HCT116 (cell line): ENCODE measurements at regions not wholly inside any gene's neighbourhood (a gene's known extent, or its start where the extent isn't known, plus 50 kb on each side); places are given as distances from the start of the nearest gene placed in this dataset.

Experiments
- EZH2 ChIP-seq: fragments of 200-600 bp; sonication (generic); IDR thresholded peaks from 2 replicates; pipeline ENCODE4 v1.6.1; 2017; ENCODE audit warnings: antibody characterized with exemption, mixed run types
- FOSL1 ChIP-seq: IDR thresholded peaks from 2 replicates; pipeline ENCODE4 v1.6.1; 2012; ENCODE audit warnings: low read depth
- JUND ChIP-seq: IDR thresholded peaks from 2 replicates; pipeline ENCODE4 v1.6.1; 2012
- POLR2A ChIP-seq: IDR thresholded peaks from 2 replicates; pipeline ENCODE4 v1.7.0; 2011; ENCODE audit warnings: borderline replicate concordance; ENCODE audit not compliant: insufficient read depth, insufficient read length; ENCODE audit errors: extremely low read depth
- SRF ChIP-seq: IDR thresholded peaks from 2 replicates; pipeline ENCODE4 v1.6.1; 2012; ENCODE audit warnings: low read depth
- TF ChIP-seq, protein P1 (sequence below), 3 experiments: fragments of 200-600 bp in 1 of 3; sonication (generic) in 1 of 3; IDR thresholded peaks in 2 of 3; conservative IDR thresholded peaks in 1 of 3; 2 replicates each; pipeline ENCODE4 v1.5.1; 2012 to 2017; ENCODE audit warnings: low read depth in 2 of 3, low read length in 2 of 3, antibody characterized with exemption in 1 of 3, borderline replicate concordance in 1 of 3, control low read depth in 1 of 3, mild to moderate bottlenecking in 1 of 3, mixed read lengths in 1 of 3, mixed run types in 1 of 3, moderate library complexity in 1 of 3; ENCODE audit not compliant: insufficient read depth in 1 of 3
- TF ChIP-seq, protein P2 (sequence below): IDR thresholded peaks from 2 replicates; pipeline ENCODE4 v1.6.1; 2012

DNA sequence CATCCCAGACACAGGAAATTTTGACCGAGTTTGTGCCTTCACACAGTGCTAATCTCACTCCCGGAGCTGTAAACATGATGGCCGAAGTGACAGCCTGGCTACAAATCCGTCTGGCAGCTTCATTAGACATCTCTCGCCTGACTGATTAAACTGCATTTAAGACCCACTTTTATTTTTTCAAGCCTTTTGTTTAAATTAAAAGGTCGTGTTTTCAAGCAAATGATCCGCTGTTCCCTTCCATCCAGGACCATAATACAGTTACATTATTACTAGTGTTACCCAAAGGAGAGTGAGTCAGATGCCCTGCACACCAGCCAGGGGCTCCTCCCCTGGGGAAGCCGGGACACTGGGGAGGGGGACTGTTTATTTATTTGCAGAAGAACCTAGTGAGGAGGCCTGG, 200.2 kb downstream of the EXOC5 start:
- TF ChIP-seq, protein P1, sequence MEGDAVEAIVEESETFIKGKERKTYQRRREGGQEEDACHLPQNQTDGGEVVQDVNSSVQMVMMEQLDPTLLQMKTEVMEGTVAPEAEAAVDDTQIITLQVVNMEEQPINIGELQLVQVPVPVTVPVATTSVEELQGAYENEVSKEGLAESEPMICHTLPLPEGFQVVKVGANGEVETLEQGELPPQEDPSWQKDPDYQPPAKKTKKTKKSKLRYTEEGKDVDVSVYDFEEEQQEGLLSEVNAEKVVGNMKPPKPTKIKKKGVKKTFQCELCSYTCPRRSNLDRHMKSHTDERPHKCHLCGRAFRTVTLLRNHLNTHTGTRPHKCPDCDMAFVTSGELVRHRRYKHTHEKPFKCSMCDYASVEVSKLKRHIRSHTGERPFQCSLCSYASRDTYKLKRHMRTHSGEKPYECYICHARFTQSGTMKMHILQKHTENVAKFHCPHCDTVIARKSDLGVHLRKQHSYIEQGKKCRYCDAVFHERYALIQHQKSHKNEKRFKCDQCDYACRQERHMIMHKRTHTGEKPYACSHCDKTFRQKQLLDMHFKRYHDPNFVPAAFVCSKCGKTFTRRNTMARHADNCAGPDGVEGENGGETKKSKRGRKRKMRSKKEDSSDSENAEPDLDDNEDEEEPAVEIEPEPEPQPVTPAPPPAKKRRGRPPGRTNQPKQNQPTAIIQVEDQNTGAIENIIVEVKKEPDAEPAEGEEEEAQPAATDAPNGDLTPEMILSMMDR (IDR thresholded peaks at IDR 0.05 in 2 of 3, conservative IDR thresholded peaks at IDR 0.05 in 1 of 3; ENCODE audit: borderline replicate concordance in 1 of 3, insufficient read depth in 1 of 3, low read depth in 2 of 3, low read length in 2 of 3): no peak
- TF ChIP-seq FOSL1 (no peak), POLR2A (no peak), SRF (no peak), JUND (no peak), EZH2 (no peak)
- TF ChIP-seq, protein P2, sequence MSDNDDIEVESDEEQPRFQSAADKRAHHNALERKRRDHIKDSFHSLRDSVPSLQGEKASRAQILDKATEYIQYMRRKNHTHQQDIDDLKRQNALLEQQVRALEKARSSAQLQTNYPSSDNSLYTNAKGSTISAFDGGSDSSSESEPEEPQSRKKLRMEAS: no peak
